ENCODE measurements at regions not wholly inside any gene's neighbourhood (a gene's known extent, or its start where the extent isn't known, plus 50 kb on each side); places are given as distances from the start of the nearest gene placed in this dataset.

DNA sequence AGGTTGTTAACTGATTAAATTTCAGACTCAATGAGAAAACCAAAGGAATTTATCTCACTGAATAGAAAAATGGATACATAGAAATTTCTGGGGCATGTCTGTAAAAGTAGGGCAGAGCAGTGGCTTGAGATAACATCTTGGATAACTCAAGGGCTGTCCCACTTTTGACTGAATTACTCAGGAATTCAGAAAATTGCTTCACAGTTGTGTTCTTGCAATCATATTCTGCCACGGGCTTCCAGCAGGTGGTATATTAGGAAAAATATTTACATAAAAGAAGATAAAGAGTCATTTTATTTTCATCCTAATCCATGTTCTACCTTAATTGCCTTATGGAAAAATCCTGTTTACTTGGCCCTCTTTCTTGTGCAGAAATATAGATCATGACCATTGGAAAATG is 156.4 kb upstream of the AKIRIN2 start:
- DNase-seq, result no peak
- intact Hi-C loops (cut with DNase I; ENCODE audit: low total_unique reads), result no loop called here
- H3K9me3 ChIP-seq, result peaks cover 0 to 19% (median 10%) of the 10 kb centered on the region in 8 donors
- no peak overlapping the region for H3K27ac ChIP-seq
- H3K4me3 ChIP-seq, result no peak overlapping the region
- TF ChIP-seq POLR2AphosphoS5 (IDR thresholded peaks at IDR 0.05) (no peak), POLR2A (IDR thresholded peaks at IDR 0.05) (no peak), CTCF (IDR thresholded peaks at IDR 0.05 in 8 of 11, conservative IDR thresholded peaks at IDR 0.05 in 3 of 11) (no peak)
- H3K4me1 ChIP-seq, result no peaks in the 10 kb centered on the region
- WGBS, 5 donors, result 67 to 79% (median 75%) methylated on average over 1 of the region's 1 CpG
- no peaks in the 10 kb centered on the region for H3K36me3 ChIP-seq
- no peaks in the 10 kb centered on the region for H3K27me3 ChIP-seq (replicated peaks in 1 of 7)

- Histone ChIP-seq H3K36me3 (no peaks in the 10 kb centered on the region), H3K27ac (no peak overlapping the region), H3K27me3 (replicated peaks in 1 of 7) (no peaks in the 10 kb centered on the region), H3K4me3 (no peak overlapping the region), H3K9me3 (no peaks in the 10 kb centered on the region), H3K4me1 (no peaks in the 10 kb centered on the region)
- DNase-seq, result no peak
- WGBS, 5 donors, result 89 to 96% (median 94%) methylated on average over 4 of the region's 4 CpGs
- TF ChIP-seq POLR2AphosphoS5 (IDR thresholded peaks at IDR 0.05) (no peak), CTCF (IDR thresholded peaks at IDR 0.05 in 8 of 11, conservative IDR thresholded peaks at IDR 0.05 in 3 of 11) (no peak), POLR2A (IDR thresholded peaks at IDR 0.05) (no peak)
- intact Hi-C loops (cut with DNase I; ENCODE audit: low total_unique reads), result no loop called here
These were observed 149.8 kb upstream of the AKIRIN2 start for GRCh38 chr6:87851674-87852299.

GRCh38 chr6:87848616-87849015 is 146.6 kb upstream of the AKIRIN2 start:
- no peak for TF ChIP-seq POLR2A (IDR thresholded peaks at IDR 0.05)
- no peak for TF ChIP-seq CTCF (IDR thresholded peaks at IDR 0.05 in 8 of 11, conservative IDR thresholded peaks at IDR 0.05 in 3 of 11)
- no peak for TF ChIP-seq POLR2AphosphoS5 (IDR thresholded peaks at IDR 0.05)
- Histone ChIP-seq H3K9me3 (no peaks in the 10 kb centered on the region), H3K27me3 (replicated peaks in 1 of 7) (no peaks in the 10 kb centered on the region), H3K4me3 (no peak overlapping the region), H3K4me1 (no peaks in the 10 kb centered on the region), H3K36me3 (no peaks in the 10 kb centered on the region), H3K27ac (no peak overlapping the region)
- DNase-seq, result no peak
- WGBS, 5 donors, result 83 to 92% (median 85%) methylated on average over 3 of the region's 3 CpGs
- intact Hi-C loops (cut with DNase I; ENCODE audit: low total_unique reads), result no loop called here

DNA sequence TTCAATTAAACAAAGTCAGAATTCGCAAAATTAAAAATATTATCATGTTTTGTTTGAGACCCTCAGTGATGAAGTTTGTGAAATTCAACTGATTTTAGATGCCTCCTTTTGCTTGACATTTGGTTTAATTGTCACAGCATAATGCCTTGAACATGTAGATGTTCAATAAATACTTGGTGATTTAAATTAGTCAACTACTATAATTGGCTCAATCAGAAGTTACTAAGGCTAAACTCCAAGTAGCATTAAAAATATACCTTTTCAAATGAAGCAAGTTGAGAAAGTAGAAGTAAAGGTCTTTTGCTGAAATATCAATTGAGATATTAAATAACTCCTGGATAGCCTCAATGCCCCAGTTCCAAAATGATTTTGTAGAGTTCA is 145.8 kb upstream of the AKIRIN2 start:
- whole genome bisulfite sequencing, 5 donors, result 93 to 100% (median 95%) methylated on average over 1 of the region's 1 CpG
- TF ChIP-seq CTCF (IDR thresholded peaks at IDR 0.05 in 8 of 11, conservative IDR thresholded peaks at IDR 0.05 in 3 of 11), result no peak
- TF ChIP-seq POLR2A (IDR thresholded peaks at IDR 0.05), result no peak
- Histone ChIP-seq H3K4me1 (no peaks in the 10 kb centered on the region), H3K36me3 (no peaks in the 10 kb centered on the region), H3K27ac (no peak overlapping the region), H3K9me3 (no peaks in the 10 kb centered on the region), H3K27me3 (replicated peaks in 1 of 7) (no peaks in the 10 kb centered on the region), H3K4me3 (no peak overlapping the region)
- intact Hi-C loops (cut with DNase I; ENCODE audit: low total_unique reads), result no loop called here
- no peak for DNase-seq
